K562 (cell line): ENCODE measurements at regions not wholly inside any gene's neighbourhood (a gene's known extent, or its start where the extent isn't known, plus 50 kb on each side); places are given as distances from the start of the nearest gene placed in this dataset.

Experiments
- ATAC-seq: fragments of 200-7000 bp; cut with Tn5 transposase; 3 replicates; pipeline ENCODE4 v1.9.1; 2020; ENCODE audit warnings: moderate library complexity
- BruUV-seq: library from RNA; stranded (reverse); fragments of 400-500 nt; replicated peaks from 2 replicates; lab custom pipeline; 2021; lab: Mats Ljungman, UMichigan
- CTCF ChIA-PET: fragments of 300-600 bp; formaldehyde crosslinking; extraction: SDS; loops from one replicate; lab custom pipeline; 2021; ENCODE audit warnings: low intra/inter-chr PET ratio; lab: Yijun Ruan, JAX
- POLR2A ChIA-PET: fragments of 300-600, 350-650 bp; sonication (Branson Sonifier 250); formaldehyde crosslinking; extraction: SDS; loops from one replicate; lab custom pipeline; 2021; ENCODE audit warnings: antibody characterized with exemption, inconsistent platforms; lab: Yijun Ruan, JAX
- DNase-seq, 4 experiments: peaks; one replicate each; pipeline versions ENCODE4 v3.0.0 to v3.0.0-alpha.2; 2011 to 2018; ENCODE audit warnings: low spot score in 3 of 4, mixed read lengths in 3 of 4; ENCODE audit errors: extremely low read depth in 1 of 4
- FAIRE-seq: peaks from 2 replicates; lab custom pipeline; 2011; peaks lifted over from hg19 to GRCh38; lab: Jason Lieb, UNC
- H2AFZ ChIP-seq: 2 replicates; pipeline ENCODE4 v1.6.0; 2011; ENCODE audit warnings: low read depth, low read length, control low read depth, inconsistent platforms
- H3K27ac ChIP-seq: fragments of 200-600 bp; 3 replicates; pipeline ENCODE4 v1.8.0; 2011; ENCODE audit warnings: low read depth, mild to moderate bottlenecking, control low read depth, inconsistent platforms, low read length, moderate library complexity, mixed read lengths; ENCODE audit errors: extremely low read depth
- H3K27me3 ChIP-seq, 2 experiments: fragments of 300-600 bp in 1 of 2; 2 replicates in 1 of 2; 3 replicates in 1 of 2; pipeline versions ENCODE4 v1.6.0 to v1.8.0; 2011; ENCODE audit warnings: inconsistent platforms in 2 of 2, low read length in 2 of 2, mild to moderate bottlenecking in 1 of 2, mixed read lengths in 1 of 2, moderate library complexity in 1 of 2; ENCODE audit not compliant: control insufficient read depth in 2 of 2, insufficient read depth in 2 of 2
- H3K36me3 ChIP-seq: fragments of 300-600 bp; 3 replicates; pipeline ENCODE4 v1.8.0; 2011; ENCODE audit warnings: mild to moderate bottlenecking, low read length, inconsistent platforms; ENCODE audit not compliant: control insufficient read depth, insufficient read depth
- H3K4me1 ChIP-seq, 2 experiments: fragments of 200-600 bp in 1 of 2; replicated peaks in 1 of 2; 2 replicates in 1 of 2; 3 replicates in 1 of 2; pipeline versions ENCODE4 v1.5.1 to v1.8.0; 2011; ENCODE audit warnings: inconsistent platforms in 2 of 2, low read length in 2 of 2, mild to moderate bottlenecking in 1 of 2, mixed read lengths in 1 of 2, moderate library complexity in 1 of 2; ENCODE audit not compliant: control insufficient read depth in 2 of 2, insufficient read depth in 2 of 2
- H3K4me2 ChIP-seq: 2 replicates; pipeline ENCODE4 v1.6.1; 2011; ENCODE audit warnings: low read length, control low read depth, inconsistent platforms, mixed read lengths; ENCODE audit not compliant: insufficient read depth
- H3K4me3 ChIP-seq: fragments of 200-600 bp; sonication (generic), shearing (Covaris generic); 2 replicates; pipeline ENCODE4 v1.5.1; 2016; ENCODE audit warnings: control low read depth, inconsistent platforms
- H3K79me2 ChIP-seq: fragments of 200-600 bp; 3 replicates; pipeline ENCODE4 v1.8.0; 2011; ENCODE audit warnings: low read length, inconsistent platforms; ENCODE audit not compliant: control insufficient read depth, insufficient read depth
- H3K9ac ChIP-seq, 2 experiments: 2 replicates each; pipeline versions ENCODE4 v1.6.0 to v1.6.1; 2011; ENCODE audit warnings: low read depth in 2 of 2, low read length in 2 of 2, control low read depth in 1 of 2, inconsistent platforms in 1 of 2, mild to moderate bottlenecking in 1 of 2, mixed read lengths in 1 of 2; ENCODE audit not compliant: insufficient read depth in 1 of 2
- H3K9me1 ChIP-seq: one replicate; pipeline ENCODE4 v1.6.0; 2011; ENCODE audit warnings: inconsistent platforms, mild to moderate bottlenecking, low read length, moderate library complexity; ENCODE audit not compliant: control insufficient read depth, insufficient read depth
- H3K9me3 ChIP-seq: replicated peaks from 2 replicates; pipeline ENCODE4 v1.5.1; 2011; ENCODE audit warnings: low read depth, low read length, inconsistent platforms; ENCODE audit not compliant: control insufficient read depth, insufficient read depth
- H4K20me1 ChIP-seq: replicated peaks from 2 replicates; pipeline ENCODE4 v1.6.1; 2011; ENCODE audit warnings: low read length, inconsistent platforms, mixed read lengths; ENCODE audit not compliant: control insufficient read depth, insufficient read depth
- HDAC8 ChIP-seq: fragments of 450-650 bp; IDR thresholded peaks from 2 replicates; pipeline ENCODE4 v1.6.1; 2016; ENCODE audit warnings: mild to moderate bottlenecking, missing genetic modification characterization, moderate library complexity, missing compliant biosample characterization
- MTA3 ChIP-seq: fragments of 450-650 bp; formaldehyde crosslinking; IDR thresholded peaks from 2 replicates; pipeline ENCODE4 v1.6.1; 2017; ENCODE audit warnings: mild to moderate bottlenecking, borderline replicate concordance
- RBM25 ChIP-seq: fragments of 200-400 bp; formaldehyde crosslinking; IDR thresholded peaks from 2 replicates; pipeline ENCODE4 v1.6.1; 2018; ENCODE audit warnings: low read length, low read depth, moderate library complexity; ENCODE audit not compliant: severe bottlenecking
- SREBF2 ChIP-seq: sonication (generic); formaldehyde crosslinking; IDR thresholded peaks from 2 replicates; pipeline ENCODE4 v1.4.0; 2020; ENCODE audit warnings: mild to moderate bottlenecking, missing genetic modification reagents
- STAG1 ChIP-seq: sonication (generic); formaldehyde crosslinking; IDR thresholded peaks from 2 replicates; pipeline ENCODE4 v1.5.0; 2020; ENCODE audit warnings: missing genetic modification reagents, borderline replicate concordance
- WGBS: fragments of 100-300 bp; shearing (Covaris generic); methylation state at CpG from one replicate; pipeline ENCODE4 v1.1.6; 2016; ENCODE audit warnings: low coverage, mixed read lengths; ENCODE audit not compliant: insufficient coverage; ENCODE audit errors: missing lambda C conversion rate; 5-methylcytosine and 5-hydroxymethylcytosine counted together
- in situ Hi-C: fragments of 300-500 bp; cut with MboI; formaldehyde crosslinking; loops from 4 replicates; pipeline ENCODE4 v1.15.0; 2018; ENCODE audit warnings: inconsistent platforms, mixed read lengths
- intact Hi-C: fragments of 100-400 bp; cut with micrococcal nuclease; formaldehyde crosslinking; loops from 2 replicates; pipeline ENCODE4 v1.14.2; 2022
- TF ChIP-seq, protein P1 (sequence below): fragments of 250-450 bp; sonication (Bioruptor Pico); IDR thresholded peaks from 2 replicates; pipeline ENCODE4 v1.5.0; 2020; ENCODE audit warnings: mild to moderate bottlenecking, borderline replicate concordance

DNA sequence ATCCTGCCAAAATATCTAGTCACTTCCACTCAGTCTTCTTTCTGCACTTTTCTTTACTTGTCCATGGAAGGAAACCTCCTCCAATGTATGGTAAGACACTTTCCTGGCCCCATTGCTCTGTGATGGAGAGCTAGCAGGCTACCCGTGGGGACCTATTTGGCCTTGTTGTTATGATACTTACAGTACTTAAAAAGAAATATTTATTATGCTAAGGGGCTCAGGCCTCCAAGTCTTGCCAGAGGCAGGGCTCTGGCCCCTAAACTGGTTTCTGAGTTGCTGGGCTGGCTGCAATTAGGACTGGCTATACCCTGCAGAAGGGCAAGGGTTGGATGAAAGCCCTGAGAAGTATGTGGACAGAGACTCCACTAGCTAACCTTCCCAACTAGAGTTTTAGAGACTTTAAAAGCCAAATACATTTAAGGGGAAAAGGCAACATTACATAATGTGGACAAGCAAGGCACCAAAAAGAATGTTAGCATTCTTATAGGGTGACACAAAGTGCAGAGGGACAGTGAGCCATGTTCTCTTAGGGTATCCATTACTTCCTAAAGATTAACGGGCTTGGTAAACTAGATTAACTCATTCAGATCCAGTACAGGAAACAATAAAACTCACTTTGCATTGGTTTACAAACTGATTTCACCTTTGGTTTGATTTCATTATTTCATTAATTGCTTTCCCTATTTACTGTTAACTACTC, 84.9 kb upstream of the INHBA start:
- H3K4me3 ChIP-seq = no peak overlapping the region
- H3K9ac ChIP-seq = no peak overlapping the region
- no peak for TF ChIP-seq STAG1
- no peak for TF ChIP-seq MTA3
- no peak for TF ChIP-seq HDAC8
- TF ChIP-seq, protein P1, sequence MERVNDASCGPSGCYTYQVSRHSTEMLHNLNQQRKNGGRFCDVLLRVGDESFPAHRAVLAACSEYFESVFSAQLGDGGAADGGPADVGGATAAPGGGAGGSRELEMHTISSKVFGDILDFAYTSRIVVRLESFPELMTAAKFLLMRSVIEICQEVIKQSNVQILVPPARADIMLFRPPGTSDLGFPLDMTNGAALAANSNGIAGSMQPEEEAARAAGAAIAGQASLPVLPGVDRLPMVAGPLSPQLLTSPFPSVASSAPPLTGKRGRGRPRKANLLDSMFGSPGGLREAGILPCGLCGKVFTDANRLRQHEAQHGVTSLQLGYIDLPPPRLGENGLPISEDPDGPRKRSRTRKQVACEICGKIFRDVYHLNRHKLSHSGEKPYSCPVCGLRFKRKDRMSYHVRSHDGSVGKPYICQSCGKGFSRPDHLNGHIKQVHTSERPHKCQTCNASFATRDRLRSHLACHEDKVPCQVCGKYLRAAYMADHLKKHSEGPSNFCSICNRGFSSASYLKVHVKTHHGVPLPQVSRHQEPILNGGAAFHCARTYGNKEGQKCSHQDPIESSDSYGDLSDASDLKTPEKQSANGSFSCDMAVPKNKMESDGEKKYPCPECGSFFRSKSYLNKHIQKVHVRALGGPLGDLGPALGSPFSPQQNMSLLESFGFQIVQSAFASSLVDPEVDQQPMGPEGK (CRISPR knock-in tag) = no peak
- no peak for TF ChIP-seq SREBF2
- TF ChIP-seq RBM25 = no peak
- no peaks in the 10 kb centered on the region for H3K4me1 ChIP-seq
- H3K36me3 ChIP-seq = no peaks in the 10 kb centered on the region
- WGBS = 0% methylated on average over 2 of the region's 2 CpGs
- intact Hi-C loops (no loop called here), in situ Hi-C loops (no loop called here)
- no peak overlapping the region for H3K4me2 ChIP-seq
- no peaks in the 10 kb centered on the region for H3K79me2 ChIP-seq
- ATAC-seq = no peak
- H4K20me1 ChIP-seq = no peaks in the 10 kb centered on the region; the same call in 1 of the 2 replicates
- no peak overlapping the region for H2AFZ ChIP-seq
- H3K27me3 ChIP-seq = no peaks in the 10 kb centered on the region; a peak in 1 of 5 replicates
- CTCF ChIA-PET = no interaction called here
- POLR2A ChIA-PET = no interaction called here
- BruUV-seq = no TSS peak
- H3K9me1 ChIP-seq = no peaks in the 10 kb centered on the region
- H3K27ac ChIP-seq = no peak overlapping the region
- H3K9me3 ChIP-seq = no peaks in the 10 kb centered on the region
- no peak for FAIRE-seq
- no peak for DNase-seq
